ENCODE measurements at regions not wholly inside any gene's neighbourhood (a gene's known extent, or its start where the extent isn't known, plus 50 kb on each side); places are given as distances from the start of the nearest gene placed in this dataset.

GRCh38 chr4:122203407-122203806 lies 51.3 kb downstream of the BLTP1 start:
- DNase-seq: no peak

GRCh38 chr4:122205687-122206086 lies 53.6 kb downstream of the BLTP1 start:
- DNase-seq: no peak

- no peak for DNase-seq
These were observed 60.7 kb downstream of the BLTP1 start for GRCh38 chr4:122212880-122213279.

- peak; percentile 12 for DNase-seq
These were observed 66.6 kb downstream of the BLTP1 start for GRCh38 chr4:122218762-122219161.

- no peak for DNase-seq
These were observed 67.2 kb downstream of the BLTP1 start for GRCh38 chr4:122219356-122219755.

- DNase-seq: no peak
These were observed 69.2 kb downstream of the BLTP1 start for GRCh38 chr4:122221322-122221721.

- peak; percentile 44 for DNase-seq
These were observed 72.2 kb downstream of the BLTP1 start for GRCh38 chr4:122224348-122224747.

- no peak for DNase-seq
These were observed 75.1 kb downstream of the BLTP1 start for GRCh38 chr4:122227202-122227601.

GRCh38 chr4:122229857-122230256 lies 77.7 kb downstream of the BLTP1 start:
- DNase-seq: no peak

- DNase-seq: no peak
These were observed 80.5 kb downstream of the BLTP1 start for GRCh38 chr4:122232633-122233032.

- DNase-seq: no peak
These were observed 82.6 kb downstream of the BLTP1 start for GRCh38 chr4:122234686-122235085.

- DNase-seq: no peak
These were observed 91.7 kb downstream of the BLTP1 start for GRCh38 chr4:122243785-122244184.

GRCh38 chr4:122244764-122245163 lies 92.6 kb downstream of the BLTP1 start:
- DNase-seq: no peak

- DNase-seq: no peak
These were observed 94.4 kb downstream of the BLTP1 start for GRCh38 chr4:122246551-122246950.

GRCh38 chr4:122249357-122249756 lies 97.2 kb downstream of the BLTP1 start:
- DNase-seq: no peak

- no peak for DNase-seq
These were observed 100.5 kb downstream of the BLTP1 start for GRCh38 chr4:122252584-122252983.

- DNase-seq: no peak
These were observed 107.7 kb downstream of the BLTP1 start for GRCh38 chr4:122259849-122260248.

- DNase-seq: no peak
These were observed 102.5 kb upstream of the ADAD1 start for GRCh38 chr4:122276359-122276758.

- DNase-seq: no peak
These were observed 99.8 kb upstream of the ADAD1 start for GRCh38 chr4:122278976-122279375.

GRCh38 chr4:122279670-122280069 lies 99.1 kb upstream of the ADAD1 start:
- DNase-seq: no peak

- DNase-seq: no peak
These were observed 93.5 kb upstream of the ADAD1 start for GRCh38 chr4:122285285-122285684.

- no peak for DNase-seq
These were observed 85.1 kb upstream of the ADAD1 start for GRCh38 chr4:122293374-122294365.

GRCh38 chr4:122297694-122298093 lies 81.1 kb upstream of the ADAD1 start:
- no peak for DNase-seq

GRCh38 chr4:122300776-122301175 lies 78.0 kb upstream of the ADAD1 start:
- DNase-seq: no peak

Measured in fibroblast of skin of scalp (primary cell).